Erythroblast (primary cell): ENCODE measurements at regions not wholly inside any gene's neighbourhood (a gene's known extent, or its start where the extent isn't known, plus 50 kb on each side); places are given as distances from the start of the nearest gene placed in this dataset.

Experiments used
- GATA1 ChIP-seq: IDR thresholded peaks from 2 replicates; pipeline ENCODE4 v1.6.1; 2011; ENCODE audit warnings: low read depth, mild to moderate bottlenecking, control low read depth, low read length, moderate library complexity
- POLR2A ChIP-seq: IDR thresholded peaks from 2 replicates; pipeline ENCODE4 v1.6.1; 2011; ENCODE audit warnings: mild to moderate bottlenecking, low read length

GRCh38 chr3:71955240-71956068 lies 170.5 kb upstream of the PROK2 start:
- TF ChIP-seq POLR2A = no peak
- TF ChIP-seq GATA1 = no peak
